GM23338 (cell line): ENCODE measurements at regions not wholly inside any gene's neighbourhood (a gene's known extent, or its start where the extent isn't known, plus 50 kb on each side); places are given as distances from the start of the nearest gene placed in this dataset.
A peak's percentile ranks its signal among the peaks of the same experiment; 100 is the strongest.

Experiments used
- CREB1 ChIP-seq: fragments of 250-450 bp; sonication (Bioruptor Pico); IDR thresholded peaks from 2 replicates; pipeline ENCODE4 v1.5.0; 2020; ENCODE audit warnings: low read depth, mild to moderate bottlenecking, moderate library complexity
- EZH2 ChIP-seq: fragments of 200-600 bp; sonication (generic); IDR thresholded peaks from one replicate; pipeline ENCODE4 v1.8.0; 2017; ENCODE audit warnings: antibody characterized with exemption, mild to moderate bottlenecking, low read depth; ENCODE audit not compliant: unreplicated experiment
- TF ChIP-seq, protein P1 (sequence below), 2 experiments: fragments of 200-600 bp in 1 of 2; sonication (generic) in 1 of 2; conservative IDR thresholded peaks; 2 replicates each; pipeline versions ENCODE4 v1.5.1 to v1.6.1; 2016 to 2017; ENCODE audit warnings: antibody characterized with exemption in 2 of 2, low read depth in 2 of 2, mild to moderate bottlenecking in 2 of 2, moderate library complexity in 1 of 2
- TF ChIP-seq, protein P2 (sequence below): IDR thresholded peaks from one replicate; pipeline ENCODE4 v1.6.1; 2018; ENCODE audit warnings: antibody characterized with exemption; ENCODE audit not compliant: unreplicated experiment

DNA sequence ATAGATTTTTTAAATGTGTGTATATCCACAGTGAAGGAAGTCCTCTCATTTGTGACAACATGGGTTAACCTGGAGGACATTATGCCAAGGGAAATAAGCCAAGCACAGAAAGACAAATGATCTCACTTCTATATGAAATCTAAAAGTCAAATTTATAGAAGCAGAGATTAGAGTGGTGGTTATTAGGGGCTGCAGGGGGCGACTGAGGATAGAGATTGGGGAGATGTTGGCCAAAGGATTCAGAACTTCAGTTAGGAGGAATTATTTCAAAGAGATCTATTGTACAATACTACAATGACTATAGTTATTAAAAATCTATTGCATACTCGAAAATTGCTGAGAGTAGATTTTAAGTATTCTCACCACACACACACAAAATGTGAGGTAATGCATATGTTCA, 252.4 kb upstream of the SLC39A10 start:
- TF ChIP-seq EZH2 (no peak), CREB1 (CRISPR knock-in tag) (no peak)
- TF ChIP-seq, protein P1, sequence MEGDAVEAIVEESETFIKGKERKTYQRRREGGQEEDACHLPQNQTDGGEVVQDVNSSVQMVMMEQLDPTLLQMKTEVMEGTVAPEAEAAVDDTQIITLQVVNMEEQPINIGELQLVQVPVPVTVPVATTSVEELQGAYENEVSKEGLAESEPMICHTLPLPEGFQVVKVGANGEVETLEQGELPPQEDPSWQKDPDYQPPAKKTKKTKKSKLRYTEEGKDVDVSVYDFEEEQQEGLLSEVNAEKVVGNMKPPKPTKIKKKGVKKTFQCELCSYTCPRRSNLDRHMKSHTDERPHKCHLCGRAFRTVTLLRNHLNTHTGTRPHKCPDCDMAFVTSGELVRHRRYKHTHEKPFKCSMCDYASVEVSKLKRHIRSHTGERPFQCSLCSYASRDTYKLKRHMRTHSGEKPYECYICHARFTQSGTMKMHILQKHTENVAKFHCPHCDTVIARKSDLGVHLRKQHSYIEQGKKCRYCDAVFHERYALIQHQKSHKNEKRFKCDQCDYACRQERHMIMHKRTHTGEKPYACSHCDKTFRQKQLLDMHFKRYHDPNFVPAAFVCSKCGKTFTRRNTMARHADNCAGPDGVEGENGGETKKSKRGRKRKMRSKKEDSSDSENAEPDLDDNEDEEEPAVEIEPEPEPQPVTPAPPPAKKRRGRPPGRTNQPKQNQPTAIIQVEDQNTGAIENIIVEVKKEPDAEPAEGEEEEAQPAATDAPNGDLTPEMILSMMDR (conservative IDR thresholded peaks at IDR 0.05; ENCODE audit: low read depth in 2 of 2): peak; percentile 63 to 66
- TF ChIP-seq, protein P2, sequence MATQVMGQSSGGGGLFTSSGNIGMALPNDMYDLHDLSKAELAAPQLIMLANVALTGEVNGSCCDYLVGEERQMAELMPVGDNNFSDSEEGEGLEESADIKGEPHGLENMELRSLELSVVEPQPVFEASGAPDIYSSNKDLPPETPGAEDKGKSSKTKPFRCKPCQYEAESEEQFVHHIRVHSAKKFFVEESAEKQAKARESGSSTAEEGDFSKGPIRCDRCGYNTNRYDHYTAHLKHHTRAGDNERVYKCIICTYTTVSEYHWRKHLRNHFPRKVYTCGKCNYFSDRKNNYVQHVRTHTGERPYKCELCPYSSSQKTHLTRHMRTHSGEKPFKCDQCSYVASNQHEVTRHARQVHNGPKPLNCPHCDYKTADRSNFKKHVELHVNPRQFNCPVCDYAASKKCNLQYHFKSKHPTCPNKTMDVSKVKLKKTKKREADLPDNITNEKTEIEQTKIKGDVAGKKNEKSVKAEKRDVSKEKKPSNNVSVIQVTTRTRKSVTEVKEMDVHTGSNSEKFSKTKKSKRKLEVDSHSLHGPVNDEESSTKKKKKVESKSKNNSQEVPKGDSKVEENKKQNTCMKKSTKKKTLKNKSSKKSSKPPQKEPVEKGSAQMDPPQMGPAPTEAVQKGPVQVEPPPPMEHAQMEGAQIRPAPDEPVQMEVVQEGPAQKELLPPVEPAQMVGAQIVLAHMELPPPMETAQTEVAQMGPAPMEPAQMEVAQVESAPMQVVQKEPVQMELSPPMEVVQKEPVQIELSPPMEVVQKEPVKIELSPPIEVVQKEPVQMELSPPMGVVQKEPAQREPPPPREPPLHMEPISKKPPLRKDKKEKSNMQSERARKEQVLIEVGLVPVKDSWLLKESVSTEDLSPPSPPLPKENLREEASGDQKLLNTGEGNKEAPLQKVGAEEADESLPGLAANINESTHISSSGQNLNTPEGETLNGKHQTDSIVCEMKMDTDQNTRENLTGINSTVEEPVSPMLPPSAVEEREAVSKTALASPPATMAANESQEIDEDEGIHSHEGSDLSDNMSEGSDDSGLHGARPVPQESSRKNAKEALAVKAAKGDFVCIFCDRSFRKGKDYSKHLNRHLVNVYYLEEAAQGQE: no peak
